GM12891 (cell line): ENCODE measurements at regions not wholly inside any gene's neighbourhood (a gene's known extent, or its start where the extent isn't known, plus 50 kb on each side); places are given as distances from the start of the nearest gene placed in this dataset.

Experiments
- DNase-seq: peaks from one replicate; pipeline ENCODE4 v3.0.0; 2011; ENCODE audit warnings: low spot score; ENCODE audit not compliant: insufficient read length
- FAIRE-seq: peaks from 2 replicates; lab custom pipeline; 2011; peaks lifted over from hg19 to GRCh38; lab: Jason Lieb, UNC
- PAX5 ChIP-seq: IDR thresholded peaks from 2 replicates; pipeline ENCODE4 v1.6.1; 2011; ENCODE audit warnings: low read length, moderate library complexity, mild to moderate bottlenecking; ENCODE audit not compliant: insufficient read depth, severe bottlenecking
- POLR2A ChIP-seq: IDR thresholded peaks from 2 replicates; pipeline ENCODE4 v1.6.1; 2011; ENCODE audit warnings: low read depth, low read length, control low read depth
- POLR2AphosphoS5 ChIP-seq: IDR thresholded peaks from 2 replicates; pipeline ENCODE4 v1.6.1; 2011; ENCODE audit warnings: low read depth, low read length, control low read depth
- POU2F2 ChIP-seq: IDR thresholded peaks from 2 replicates; pipeline ENCODE4 v1.6.1; 2011; ENCODE audit warnings: low read depth, mild to moderate bottlenecking, control low read depth, low read length, moderate library complexity
- SPI1 ChIP-seq: IDR thresholded peaks from 2 replicates; pipeline ENCODE4 v1.6.1; 2011; ENCODE audit warnings: low read depth, low read length, control low read depth
- TAF1 ChIP-seq: IDR thresholded peaks from 2 replicates; pipeline ENCODE4 v1.6.1; 2011; ENCODE audit warnings: low read depth, low read length, control low read depth

DNA sequence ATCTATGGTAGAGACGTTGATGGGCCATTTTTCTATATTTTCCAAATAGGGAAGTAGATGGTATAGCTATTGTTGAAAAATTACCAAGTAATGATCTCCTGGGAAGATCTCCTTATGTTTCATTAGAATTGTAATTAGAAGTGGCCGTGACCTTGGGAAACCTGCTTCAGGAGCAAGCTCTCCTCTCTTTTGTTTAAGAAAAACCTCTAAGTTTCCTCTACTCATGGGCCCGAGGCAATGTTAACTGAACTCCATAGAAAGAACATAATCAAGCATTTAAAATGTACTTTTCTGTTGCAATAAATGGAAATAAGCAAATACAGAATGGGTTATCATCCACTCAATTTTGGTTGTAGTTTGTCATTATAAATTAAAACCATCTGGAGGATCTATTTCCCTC is 511.2 kb upstream of the MDFIC2 start:
- FAIRE-seq: no peak
- TF ChIP-seq PAX5 (no peak), POLR2AphosphoS5 (no peak), POU2F2 (no peak), TAF1 (no peak), SPI1 (no peak), POLR2A (no peak)
- DNase-seq: no peak

GRCh38 chr3:70822669-70823068 is 510.2 kb upstream of the MDFIC2 start:
- no peak for FAIRE-seq
- no peak for TF ChIP-seq POLR2AphosphoS5
- no peak for TF ChIP-seq TAF1
- no peak for TF ChIP-seq SPI1
- TF ChIP-seq POU2F2: no peak
- no peak for TF ChIP-seq PAX5

GRCh38 chr3:70821602-70822001 is 509.2 kb upstream of the MDFIC2 start:
- TF ChIP-seq POU2F2: no peak
- no peak for TF ChIP-seq POLR2A
- no peak for TF ChIP-seq TAF1
- no peak for TF ChIP-seq SPI1
- TF ChIP-seq PAX5: no peak
- no peak for TF ChIP-seq POLR2AphosphoS5
- FAIRE-seq (no peak), DNase-seq (no peak)

More at GRCh38 chr3:70822669-70823068, 510.2 kb upstream of the MDFIC2 start:
- no peak for DNase-seq

- TF ChIP-seq PAX5 (no peak), SPI1 (no peak), POU2F2 (no peak), POLR2AphosphoS5 (no peak), TAF1 (no peak), POLR2A (no peak)
- no peak for FAIRE-seq
- no peak for DNase-seq
These were observed 508.0 kb upstream of the MDFIC2 start for GRCh38 chr3:70820397-70820796.

- DNase-seq (no peak), FAIRE-seq (no peak)
- no peak for TF ChIP-seq PAX5
- no peak for TF ChIP-seq POLR2A
- TF ChIP-seq SPI1: no peak
- no peak for TF ChIP-seq POU2F2
- no peak for TF ChIP-seq TAF1
- TF ChIP-seq POLR2AphosphoS5: no peak
These were observed 505.7 kb upstream of the MDFIC2 start for GRCh38 chr3:70818145-70818544.

DNA sequence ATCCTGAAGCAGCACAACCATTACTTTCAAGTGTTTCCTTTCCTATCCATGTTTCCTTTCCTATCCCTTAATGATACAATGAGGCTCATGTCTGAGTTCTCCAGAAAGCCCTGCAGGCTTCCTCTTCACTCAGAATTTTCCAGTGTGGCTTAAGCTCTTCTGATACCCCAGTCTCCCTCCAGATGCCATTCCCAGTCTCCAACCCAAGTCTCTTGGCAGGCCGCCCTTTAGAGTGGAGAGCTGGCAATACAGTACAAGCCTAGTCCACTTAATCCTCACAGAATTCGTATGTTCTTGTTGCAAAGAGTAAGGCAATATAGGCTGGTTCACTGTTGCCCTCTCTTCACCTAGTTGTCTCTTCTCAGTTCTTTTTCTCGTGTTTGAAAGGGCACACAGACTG is 503.9 kb upstream of the MDFIC2 start:
- DNase-seq: no peak
- no peak for FAIRE-seq

GRCh38 chr3:70815817-70816216 is 503.4 kb upstream of the MDFIC2 start:
- DNase-seq (no peak), FAIRE-seq (no peak)
- TF ChIP-seq POLR2AphosphoS5: no peak
- TF ChIP-seq POLR2A: no peak

More for the DNA sequence above, 503.9 kb upstream of the MDFIC2 start:
- TF ChIP-seq POU2F2: no peak
- no peak for TF ChIP-seq PAX5
- TF ChIP-seq SPI1: no peak
- no peak for TF ChIP-seq POLR2A
- TF ChIP-seq POLR2AphosphoS5: no peak
- TF ChIP-seq TAF1: no peak

- DNase-seq (no peak), FAIRE-seq (no peak)
- TF ChIP-seq PAX5: no peak
- no peak for TF ChIP-seq POLR2AphosphoS5
- no peak for TF ChIP-seq POLR2A
- TF ChIP-seq POU2F2: no peak
- TF ChIP-seq TAF1: no peak
- TF ChIP-seq SPI1: no peak
These were observed 500.9 kb upstream of the MDFIC2 start for GRCh38 chr3:70813311-70813710.

DNA sequence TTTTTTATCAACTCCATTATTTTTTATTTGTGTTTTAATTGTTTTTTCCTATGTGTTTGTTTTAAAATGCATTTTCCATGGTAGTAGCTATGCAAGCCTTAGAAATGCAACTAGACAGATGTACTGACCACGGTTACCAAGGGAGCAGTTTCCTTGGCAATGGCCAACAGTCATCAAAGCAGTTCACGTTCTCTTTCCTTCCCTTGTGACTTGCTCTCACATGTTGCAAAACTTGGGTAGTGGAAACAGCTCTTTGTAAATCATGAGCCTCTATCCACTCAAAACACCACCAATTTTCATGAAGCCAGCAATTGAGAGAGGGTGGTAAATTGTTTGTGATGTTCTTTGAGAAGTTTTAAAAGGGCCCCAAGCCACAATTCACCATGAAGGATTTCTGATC is 499.4 kb upstream of the MDFIC2 start:
- no peak for TF ChIP-seq TAF1
- TF ChIP-seq POLR2AphosphoS5: no peak
- no peak for TF ChIP-seq POLR2A
- TF ChIP-seq POU2F2: no peak
- no peak for TF ChIP-seq PAX5
- TF ChIP-seq SPI1: no peak
- no peak for FAIRE-seq
- DNase-seq: no peak

DNA sequence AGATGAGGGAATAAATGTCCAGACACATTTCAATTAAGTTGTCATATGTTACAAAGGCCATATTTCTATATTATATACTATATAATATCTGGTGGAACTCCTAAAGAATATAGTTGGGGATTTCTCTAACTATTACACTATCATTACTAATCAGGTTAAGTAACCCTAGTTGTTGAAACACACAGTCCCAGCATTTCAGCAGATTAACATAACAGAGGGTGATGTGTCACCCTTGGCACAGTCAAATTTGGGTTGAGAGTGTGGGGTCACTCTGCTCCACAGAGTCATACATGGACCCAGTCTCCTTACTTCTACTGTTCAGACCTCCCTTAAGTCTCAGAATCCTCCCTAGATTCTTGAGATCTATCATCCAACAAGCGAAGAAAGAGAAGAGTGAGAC is 496.4 kb upstream of the MDFIC2 start:
- no peak for FAIRE-seq
- TF ChIP-seq PAX5 (no peak), POLR2A (no peak), POU2F2 (no peak), TAF1 (no peak), POLR2AphosphoS5 (no peak), SPI1 (no peak)

GRCh38 chr3:70806556-70806955 is 494.1 kb upstream of the MDFIC2 start:
- TF ChIP-seq TAF1 (no peak), SPI1 (no peak), POLR2AphosphoS5 (no peak), PAX5 (no peak), POLR2A (no peak), POU2F2 (no peak)
- no peak for FAIRE-seq
- no peak for DNase-seq

More for the DNA sequence above, 496.4 kb upstream of the MDFIC2 start:
- DNase-seq: no peak
